BE2C (cell line): ENCODE measurements at regions not wholly inside any gene's neighbourhood (a gene's known extent, or its start where the extent isn't known, plus 50 kb on each side); places are given as distances from the start of the nearest gene placed in this dataset.
A peak's percentile ranks its signal among the peaks of the same experiment; 100 is the strongest.

Source experiments
- DNase-seq: peaks from one replicate; pipeline ENCODE4 v3.0.0-alpha.2; 2020
- H3K27me3 ChIP-seq: fragments of 250-450 bp; sonication (Bioruptor Pico); 2 replicates; pipeline ENCODE4 v1.5.1; 2020; ENCODE audit warnings: mild to moderate bottlenecking
- H3K36me3 ChIP-seq: fragments of 250-450 bp; sonication (Bioruptor Pico); 2 replicates; pipeline ENCODE4 v1.5.1; 2020; ENCODE audit warnings: mild to moderate bottlenecking
- H3K4me1 ChIP-seq: fragments of 250-450 bp; sonication (Bioruptor Pico); 2 replicates; pipeline ENCODE4 v1.5.1; 2020
- H3K4me3 ChIP-seq: 2 replicates; pipeline ENCODE4 v1.5.1; 2011; ENCODE audit warnings: low read depth, low read length
- H3K9me3 ChIP-seq: fragments of 250-450 bp; sonication (Bioruptor Pico); 2 replicates; pipeline ENCODE4 v1.5.1; 2020
- CTCF ChIP-seq: IDR thresholded peaks from 2 replicates; pipeline ENCODE4 v1.5.1; 2012; ENCODE audit warnings: mild to moderate bottlenecking, low read depth, low read length

GRCh38 chr6:137661601-137662000, 167.4 kb upstream of the OLIG3 start:
- Histone ChIP-seq H3K4me1 (no peaks in the 10 kb centered on the region), H3K27me3 (0 out of 2 replicates have a peak, but pooled peaks cover 3% of the 10 kb centered on the region), H3K4me3 (no peak overlapping the region), H3K9me3 (no peaks in the 10 kb centered on the region), H3K36me3 (no peaks in the 10 kb centered on the region)
- peak; percentile 31 for TF ChIP-seq CTCF
- no peak for DNase-seq

- Histone ChIP-seq H3K4me3 (no peak overlapping the region), H3K4me1 (no peaks in the 10 kb centered on the region), H3K36me3 (no peaks in the 10 kb centered on the region), H3K27me3 (0 out of 2 replicates have a peak, but pooled peaks cover 3% of the 10 kb centered on the region), H3K9me3 (no peaks in the 10 kb centered on the region)
- TF ChIP-seq CTCF = no peak
- no peak for DNase-seq
These were observed 170.0 kb upstream of the OLIG3 start for GRCh38 chr6:137664183-137664582.

GRCh38 chr6:137665342-137665934, 171.2 kb upstream of the OLIG3 start:
- Histone ChIP-seq H3K4me1 (no peaks in the 10 kb centered on the region), H3K4me3 (no peak overlapping the region), H3K27me3 (0 out of 2 replicates have a peak, but pooled peaks cover 3% of the 10 kb centered on the region), H3K9me3 (no peaks in the 10 kb centered on the region), H3K36me3 (no peaks in the 10 kb centered on the region)
- no peak for TF ChIP-seq CTCF
- DNase-seq = no peak

DNA sequence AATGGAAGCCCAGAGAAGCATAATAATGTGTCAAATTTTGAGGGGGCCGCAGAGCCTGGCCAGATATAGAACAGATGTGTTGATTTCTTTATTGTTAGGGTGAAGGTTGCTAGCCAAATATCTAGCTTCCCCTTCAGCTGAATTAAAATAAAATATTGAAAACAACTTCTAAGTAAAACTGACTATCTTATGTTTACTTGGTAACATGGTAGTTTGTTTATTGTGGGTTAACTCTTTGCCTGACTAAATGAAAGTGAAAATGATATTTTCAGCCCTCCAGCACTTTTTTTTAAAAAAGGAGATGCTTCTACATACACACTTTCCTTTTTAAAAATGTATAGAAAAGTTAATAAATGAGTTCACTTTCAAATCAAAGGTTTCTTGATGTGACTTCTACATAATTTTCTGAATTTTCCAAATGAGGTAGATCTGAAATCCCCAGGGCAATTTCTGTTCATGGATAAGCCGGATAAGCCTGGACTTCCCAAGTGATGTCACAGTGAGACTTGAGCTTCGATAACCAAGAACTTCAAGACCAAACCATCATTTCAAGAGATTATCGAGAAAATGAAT, 172.1 kb upstream of the OLIG3 start:
- Histone ChIP-seq H3K27me3 (0 out of 2 replicates have a peak, but pooled peaks cover 6% of the 10 kb centered on the region), H3K4me3 (no peak overlapping the region), H3K9me3 (no peaks in the 10 kb centered on the region), H3K36me3 (no peaks in the 10 kb centered on the region), H3K4me1 (no peaks in the 10 kb centered on the region)
- DNase-seq = no peak
- TF ChIP-seq CTCF = no peak

DNA sequence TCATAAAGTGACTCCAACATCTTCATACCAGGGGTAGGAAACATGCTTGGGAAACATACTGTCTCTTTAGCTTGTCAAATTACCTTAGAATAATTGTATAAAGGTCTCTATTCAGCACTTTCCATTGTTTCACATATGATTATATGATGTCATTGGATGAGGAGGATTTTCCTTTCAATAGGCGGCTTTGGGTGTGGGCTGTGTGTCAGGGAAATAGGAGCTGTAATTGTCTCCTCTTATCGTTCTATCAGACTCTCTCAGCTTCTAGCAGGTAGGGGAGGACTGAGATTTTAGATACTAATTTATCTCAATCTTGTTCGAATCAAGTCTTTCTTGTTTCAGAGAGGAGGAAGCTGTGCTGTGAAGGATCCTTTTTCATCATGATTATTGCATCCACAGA, 179.4 kb upstream of the OLIG3 start:
- H3K27me3 ChIP-seq = peaks cover 7% of the 10 kb centered on the region; the same call in 1 of the 2 replicates
- no peaks in the 10 kb centered on the region for H3K4me1 ChIP-seq
- no peak for TF ChIP-seq CTCF
- no peak for DNase-seq
- H3K4me3 ChIP-seq = no peak overlapping the region
- H3K9me3 ChIP-seq = no peaks in the 10 kb centered on the region
- H3K36me3 ChIP-seq = no peaks in the 10 kb centered on the region

DNA sequence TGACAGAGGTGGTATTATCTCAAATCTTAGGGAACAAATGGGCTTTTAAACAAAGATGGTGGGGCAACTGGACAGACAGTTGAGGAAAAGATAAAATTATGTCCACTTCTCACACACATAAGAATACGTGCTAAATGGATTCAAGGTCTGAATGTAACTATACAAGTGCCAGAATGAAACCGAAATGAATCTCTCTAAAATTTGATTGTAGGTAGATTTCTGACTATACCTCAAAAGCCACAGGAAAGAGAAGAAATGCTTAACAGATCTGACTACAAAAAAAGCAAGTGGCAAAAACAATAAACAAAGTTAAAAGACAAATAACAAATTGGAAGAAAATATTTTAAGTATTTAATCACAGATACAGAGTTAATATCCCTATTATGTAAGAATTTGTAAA, 182.7 kb upstream of the OLIG3 start:
- Histone ChIP-seq H3K36me3 (no peaks in the 10 kb centered on the region), H3K9me3 (no peaks in the 10 kb centered on the region), H3K4me1 (no peaks in the 10 kb centered on the region), H3K4me3 (no peak overlapping the region), H3K27me3 (peaks cover 4% of the 10 kb centered on the region; the same call in 1 of the 2 replicates)
- DNase-seq = no peak
- no peak for TF ChIP-seq CTCF
